ENCODE measurements at regions not wholly inside any gene's neighbourhood (a gene's known extent, or its start where the extent isn't known, plus 50 kb on each side); places are given as distances from the start of the nearest gene placed in this dataset.
"Not testable (repeated sequence)": the region's sequence is repeated elsewhere in the genome, so short reads cannot be mapped to it uniquely, and the experiment has no call there.

DNA sequence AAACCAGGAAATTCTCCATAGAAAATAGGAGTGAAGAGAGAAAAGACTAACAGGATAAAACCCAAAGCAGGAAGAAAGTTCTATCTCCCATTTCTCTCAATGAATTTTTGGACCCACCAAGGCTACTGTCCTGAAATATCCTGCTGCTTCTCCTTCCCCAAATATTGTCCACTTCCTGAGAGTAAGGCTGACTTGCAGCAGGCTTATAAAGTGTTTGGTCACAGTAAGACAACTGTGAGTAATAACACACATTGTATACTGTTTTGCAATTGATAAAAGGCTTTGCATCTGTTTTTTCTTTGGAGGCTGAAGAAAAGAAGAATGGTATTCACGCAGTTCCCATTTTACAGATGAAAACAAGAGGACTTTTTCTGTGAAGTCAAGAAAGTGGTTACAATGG is 52.8 kb downstream of the FOXD4L6 start:
- not testable (repeated sequence) for DNase-seq (ENCODE audit: low read depth, low spot score)

DNA sequence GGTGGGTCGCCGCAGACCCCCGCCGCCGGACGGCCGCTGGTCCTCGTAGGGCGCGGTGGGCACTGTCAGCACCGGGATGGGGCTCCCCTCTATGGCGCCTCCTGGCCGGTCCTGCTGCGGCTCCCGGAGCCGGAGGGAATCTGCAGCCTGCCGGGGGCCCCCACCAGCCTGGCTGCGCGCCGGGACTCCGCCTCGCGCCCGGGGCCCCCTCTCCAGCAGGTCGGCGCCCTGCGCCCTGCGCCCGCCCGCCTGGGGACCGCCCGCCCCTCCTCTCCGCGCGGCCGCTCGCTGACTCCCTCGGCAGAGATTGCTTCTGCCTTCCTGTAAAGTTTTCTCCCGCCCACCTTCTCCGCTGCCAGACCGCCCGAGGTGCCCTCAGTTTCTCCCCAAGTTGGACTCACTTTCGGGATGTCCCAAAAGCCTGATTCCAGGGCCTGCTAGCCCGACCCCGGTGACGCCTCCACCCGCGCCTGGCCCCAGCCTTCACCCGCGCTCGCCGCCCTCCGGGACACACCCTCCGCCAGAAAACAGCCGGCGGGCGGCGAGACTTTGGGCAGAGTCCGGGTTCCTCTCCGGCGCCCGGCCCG is 54.0 kb downstream of the FOXD4L6 start:
- DNase-seq (ENCODE audit: low read depth, low spot score) = not testable (repeated sequence)

DNA sequence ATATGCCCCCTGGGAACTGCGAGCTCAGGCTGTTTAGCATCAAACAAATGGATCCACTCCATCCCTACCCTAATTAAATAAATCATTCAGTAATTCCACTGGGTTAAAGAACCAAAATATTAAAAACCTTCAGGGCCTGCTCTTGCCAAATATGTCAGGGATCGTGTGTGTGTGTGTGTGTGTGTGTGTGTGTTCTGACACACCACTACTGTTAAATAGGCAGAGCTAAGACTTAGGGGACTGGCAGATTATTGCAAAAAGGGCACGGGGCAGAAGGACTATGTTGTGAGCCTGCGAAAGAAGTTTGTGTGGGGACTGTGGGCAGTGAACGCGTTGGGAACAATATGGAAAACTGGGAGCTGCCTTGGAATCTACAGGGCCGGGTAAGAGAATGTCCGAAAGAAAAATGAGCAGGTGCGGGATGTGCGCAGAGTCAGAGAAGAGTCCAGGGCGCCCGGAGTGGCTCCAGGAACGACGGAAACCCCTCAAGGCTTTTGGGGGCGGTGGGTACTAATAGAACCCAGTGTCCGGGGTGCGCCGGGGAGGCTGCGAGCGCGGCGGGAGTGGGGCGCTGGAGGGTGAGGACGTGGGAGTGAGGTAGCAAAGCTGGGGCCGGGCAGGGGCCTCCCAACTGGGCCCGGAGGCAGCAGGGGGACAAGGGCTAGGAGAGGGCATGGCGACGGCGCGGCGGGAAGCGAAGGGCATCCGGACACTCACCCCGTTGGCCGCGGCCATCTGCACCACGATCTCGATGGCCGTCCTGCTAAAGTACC is 54.8 kb downstream of the FOXD4L6 start:
- DNase-seq (ENCODE audit: low read depth, low spot score) = not testable (repeated sequence)

DNA sequence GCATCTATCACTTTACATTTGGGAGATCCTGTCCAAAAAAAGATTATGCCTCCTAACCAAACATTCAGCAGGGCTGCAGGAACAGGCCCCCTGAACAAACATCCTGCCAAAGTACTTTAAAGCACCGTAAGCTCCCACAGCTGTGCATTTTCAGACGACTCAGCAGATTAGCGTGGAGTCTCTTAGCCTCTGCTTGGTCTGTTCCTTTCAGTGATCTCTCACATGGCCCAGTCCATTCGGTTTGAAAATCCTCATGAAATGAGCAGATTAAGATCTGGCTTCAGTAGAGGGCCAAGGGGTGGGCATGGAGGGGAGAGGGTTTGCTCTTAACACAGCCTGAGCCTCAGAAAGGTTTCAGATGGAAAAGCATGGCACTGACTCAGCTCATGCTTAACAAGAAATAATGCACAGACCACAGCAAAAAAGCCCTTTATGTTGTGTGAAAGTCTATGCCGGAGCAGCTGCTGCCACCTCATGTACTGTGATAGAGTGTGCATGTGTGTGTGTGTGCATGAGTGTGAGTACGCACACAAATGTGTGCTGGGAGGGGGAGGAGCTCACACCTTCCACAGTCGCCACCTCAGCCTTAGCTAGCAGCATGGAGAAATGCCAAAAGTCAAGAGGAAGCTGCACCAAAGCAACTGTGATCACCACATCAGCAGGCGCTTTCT is 64.2 kb downstream of the FOXD4L6 start:
- not testable (repeated sequence) for DNase-seq (ENCODE audit: low read depth, low spot score)

DNA sequence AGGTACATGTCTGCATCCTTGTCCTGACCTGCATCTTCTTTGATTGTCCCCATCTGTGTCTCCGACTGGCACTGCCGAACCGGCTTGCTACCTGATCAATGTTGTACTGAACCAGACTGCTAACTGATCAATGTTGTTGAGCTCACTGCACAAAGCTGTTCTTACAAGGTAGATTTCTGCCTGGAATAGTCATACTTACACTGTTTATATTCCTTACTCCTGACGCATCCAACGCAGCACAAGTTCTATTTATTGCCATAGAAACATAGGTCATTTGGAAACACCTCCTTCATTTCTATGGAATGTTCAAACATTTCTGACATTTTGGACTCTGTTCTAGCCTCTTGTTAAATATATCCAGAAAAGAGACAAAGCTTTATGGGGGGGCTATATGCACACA is 65.2 kb downstream of the FOXD4L6 start:
- not testable (repeated sequence) for DNase-seq (ENCODE audit: low read depth, low spot score)

DNA sequence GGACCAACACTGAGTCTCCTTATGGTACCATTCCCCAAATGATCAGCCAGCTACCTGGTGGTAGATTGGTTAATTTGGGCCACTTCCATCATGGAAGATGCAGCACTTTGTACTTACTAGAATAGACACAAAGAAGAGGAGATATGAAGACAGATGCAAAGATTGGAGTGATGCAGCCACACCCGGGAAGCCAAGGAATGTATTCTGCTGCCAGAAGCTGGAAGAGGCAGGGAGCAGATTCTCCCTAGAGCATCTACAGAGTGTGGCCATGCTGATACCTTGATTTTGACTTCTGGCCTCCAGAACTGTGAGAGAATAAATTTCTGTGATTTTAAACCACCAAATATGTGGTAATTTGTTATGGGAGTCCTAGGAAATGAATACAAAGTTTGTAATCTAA is 68.9 kb downstream of the FOXD4L6 start:
- DNase-seq (ENCODE audit: low read depth, low spot score) = not testable (repeated sequence)

DNA sequence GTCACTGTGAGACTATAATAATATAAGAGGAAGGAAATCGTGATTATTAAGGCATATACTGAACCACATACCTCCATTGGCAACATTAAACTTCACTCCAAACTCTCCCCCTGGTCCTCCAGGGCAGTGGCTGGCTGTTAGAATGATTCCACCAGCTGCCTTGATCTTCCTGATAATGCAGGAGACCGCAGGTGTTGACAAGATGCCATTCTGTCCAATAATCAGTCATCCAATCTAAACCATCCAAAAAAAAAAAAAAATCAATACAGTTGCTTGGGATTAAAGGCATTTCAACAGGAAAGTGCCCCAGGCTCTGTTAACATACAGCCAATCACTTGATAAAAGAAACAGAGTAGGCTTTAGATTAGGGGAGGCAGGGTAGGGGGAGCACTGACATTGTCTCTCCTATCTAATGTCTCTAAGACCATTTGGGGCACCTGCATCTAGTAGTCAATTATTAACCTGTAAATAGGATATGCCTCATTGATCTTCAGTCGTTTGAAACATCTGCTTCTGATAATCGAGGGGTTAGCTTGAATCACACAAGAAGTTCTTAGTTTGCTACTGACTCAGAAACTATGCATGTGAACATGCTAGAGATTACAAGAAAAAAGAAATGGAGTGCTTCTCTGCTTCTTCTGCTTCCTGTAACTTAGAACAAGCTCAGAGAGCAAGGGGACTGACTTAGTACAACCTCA is 74.7 kb downstream of the FOXD4L6 start:
- DNase-seq (ENCODE audit: low read depth, low spot score) = not testable (repeated sequence)

DNA sequence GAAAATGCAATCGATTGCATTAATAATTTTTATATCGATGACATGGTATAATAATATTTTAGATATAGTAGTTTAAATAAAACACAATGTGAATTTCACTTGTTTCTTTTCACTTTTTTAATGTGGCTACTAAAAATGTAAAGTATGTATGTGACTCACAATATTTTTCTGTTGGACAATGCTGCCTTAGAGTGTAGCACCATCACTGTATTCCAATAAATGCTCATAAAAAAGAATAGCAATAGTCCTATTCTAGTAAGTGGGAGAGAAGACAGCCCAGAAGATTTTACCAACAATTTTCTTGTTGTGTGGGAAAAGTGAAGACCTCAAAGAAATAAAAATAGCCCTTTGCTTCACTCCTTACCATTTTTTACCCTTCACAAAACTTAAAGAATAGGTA is 79.8 kb downstream of the FOXD4L6 start:
- not testable (repeated sequence) for DNase-seq (ENCODE audit: low read depth, low spot score)

DNA sequence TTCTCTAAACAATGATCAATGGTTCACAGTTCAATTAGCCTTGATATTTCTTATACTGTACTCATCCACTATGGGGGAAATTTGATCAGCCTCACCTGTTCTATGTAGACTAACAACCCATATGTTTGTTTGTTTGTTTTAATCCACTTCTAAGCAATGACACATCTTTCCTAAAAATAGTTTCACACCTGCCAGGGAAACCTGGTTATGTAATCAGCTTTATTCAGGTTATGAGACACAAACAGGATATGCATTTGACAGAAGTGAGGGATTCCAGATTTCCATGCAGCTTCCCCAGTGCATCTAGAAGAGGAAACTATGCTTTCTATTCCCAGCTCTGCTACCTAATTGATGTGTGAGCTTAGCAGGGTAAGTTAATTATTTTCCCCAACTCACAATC is 80.7 kb downstream of the FOXD4L6 start:
- not testable (repeated sequence) for DNase-seq (ENCODE audit: low read depth, low spot score)

DNA sequence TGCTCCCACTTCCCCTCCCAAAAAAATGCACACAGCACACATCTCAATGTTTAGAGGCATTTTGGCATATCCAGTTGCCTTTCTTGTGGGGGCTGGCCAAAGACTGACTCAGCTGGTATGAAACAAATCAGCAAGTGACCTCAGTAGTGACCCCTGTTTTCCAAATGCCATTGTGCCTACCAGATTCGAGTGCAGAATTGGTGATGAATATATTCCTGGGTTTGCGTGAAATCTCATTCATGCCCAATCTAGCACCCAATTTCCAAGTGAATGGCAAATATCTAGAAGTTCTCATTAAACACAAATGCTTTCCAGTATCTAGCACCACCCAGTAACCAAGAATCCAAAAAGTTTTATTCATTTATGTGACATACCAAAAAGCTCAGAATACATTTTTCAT is 83.6 kb downstream of the FOXD4L6 start:
- DNase-seq (ENCODE audit: low read depth, low spot score) = not testable (repeated sequence)

DNA sequence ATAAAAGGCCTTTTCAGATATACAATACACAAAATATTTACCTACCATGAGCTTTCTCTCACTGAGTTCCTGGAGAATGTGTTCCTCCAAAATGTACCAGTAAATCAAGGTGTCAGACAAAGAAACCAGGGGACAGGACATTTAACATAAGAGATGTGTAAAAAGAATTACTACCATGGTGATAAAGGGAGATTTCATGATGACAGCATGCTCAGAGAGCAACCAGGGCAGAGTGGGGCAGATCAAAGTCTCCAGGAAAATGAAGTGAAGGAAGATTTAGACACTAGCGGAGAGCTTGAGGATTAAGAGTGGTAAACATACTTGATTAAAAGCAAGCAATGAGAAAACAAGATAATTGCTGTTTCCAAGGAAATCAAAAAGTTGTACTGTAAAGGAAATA is 85.0 kb downstream of the FOXD4L6 start:
- not testable (repeated sequence) for DNase-seq (ENCODE audit: low read depth, low spot score)

DNA sequence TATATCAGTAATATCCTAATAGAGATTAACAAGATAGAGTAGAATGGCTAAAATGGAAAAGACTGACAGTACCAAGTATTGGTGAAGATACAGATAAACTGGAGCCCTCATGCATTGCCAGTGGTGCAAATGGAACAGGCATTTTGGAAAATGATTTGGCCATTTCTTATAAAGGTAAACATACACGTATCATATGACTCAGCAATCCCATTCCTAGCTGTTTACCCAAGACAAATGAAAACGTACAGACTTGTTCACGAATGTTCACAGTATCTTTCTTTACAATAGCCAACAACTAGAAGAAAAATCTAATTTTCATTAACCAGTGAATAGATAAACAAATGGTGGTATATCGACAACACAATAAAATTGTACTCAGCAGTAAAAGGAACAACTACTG is 86.4 kb downstream of the FOXD4L6 start:
- not testable (repeated sequence) for DNase-seq (ENCODE audit: low read depth, low spot score)

DNA sequence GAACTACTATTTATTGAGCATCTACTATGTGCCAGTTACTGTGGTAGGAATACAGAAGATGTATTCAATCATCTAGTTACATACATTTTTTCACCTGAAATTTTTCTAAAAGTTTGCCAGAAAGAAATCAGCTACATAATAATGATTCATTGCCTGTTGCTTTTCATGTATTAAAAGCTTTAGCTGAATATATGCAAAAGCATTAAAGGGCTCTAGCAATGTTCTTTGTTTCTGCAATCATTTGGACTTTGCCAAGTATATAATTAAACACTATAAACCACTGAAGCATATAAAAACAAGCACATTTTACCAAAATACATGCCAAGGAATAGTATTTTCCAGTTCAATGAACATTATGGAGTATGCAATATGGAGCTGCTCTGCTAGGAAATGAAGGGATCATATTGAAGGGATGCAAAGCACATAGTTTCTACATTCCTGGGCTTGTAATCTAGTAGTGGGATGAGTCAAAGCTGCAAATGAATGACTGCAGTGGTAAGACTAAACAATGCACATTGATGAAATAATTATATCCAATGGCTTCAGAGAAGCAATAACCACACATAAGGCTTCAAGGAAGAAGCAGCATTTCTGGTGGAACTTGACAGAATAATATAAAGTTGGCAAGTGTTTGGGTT is 87.7 kb downstream of the FOXD4L6 start:
- not testable (repeated sequence) for DNase-seq (ENCODE audit: low read depth, low spot score)

DNA sequence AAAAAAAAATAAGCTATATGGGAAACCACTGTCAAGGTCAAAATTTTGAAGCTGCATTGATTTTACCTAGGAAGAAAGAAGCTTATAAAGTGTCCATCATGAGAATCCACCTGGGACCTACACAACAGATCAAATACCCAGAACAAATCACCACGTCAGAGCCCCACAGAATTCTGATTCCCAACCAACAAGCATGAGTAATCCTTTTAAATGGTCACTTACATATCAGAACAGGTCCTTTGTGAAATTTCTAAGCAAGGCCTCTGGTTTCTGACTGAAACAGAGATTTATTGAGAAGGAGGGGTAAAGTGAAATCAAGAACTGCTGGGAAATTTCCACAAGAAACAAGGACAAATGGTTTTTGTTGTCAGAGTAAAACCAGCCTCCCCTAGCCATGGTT is 93.2 kb downstream of the FOXD4L6 start:
- DNase-seq (ENCODE audit: low read depth, low spot score) = not testable (repeated sequence)

DNA sequence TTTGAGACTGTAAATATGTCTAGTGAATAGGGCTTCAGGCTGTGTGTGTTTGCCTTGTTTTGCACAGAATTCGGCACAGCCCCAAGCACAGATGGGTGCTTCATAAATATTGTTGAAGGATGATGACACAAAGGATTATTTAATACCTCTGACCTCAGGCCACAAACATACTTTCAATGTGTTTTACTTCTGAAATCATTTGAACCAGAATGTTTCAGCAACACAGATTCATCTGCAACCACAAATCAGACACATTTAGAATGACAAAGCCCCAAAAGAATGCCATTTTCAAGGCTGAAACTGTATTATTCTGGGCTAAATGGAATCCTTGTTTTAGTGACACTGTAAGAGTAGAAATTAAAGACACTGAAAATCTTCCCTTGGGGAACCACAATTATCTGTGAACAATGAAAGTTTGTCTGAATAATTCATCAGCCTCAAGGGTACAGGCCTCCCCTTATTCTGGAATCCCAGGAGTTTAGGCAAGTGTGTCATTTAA is 93.7 kb downstream of the FOXD4L6 start:
- DNase-seq (ENCODE audit: low read depth, low spot score) = not testable (repeated sequence)

DNA sequence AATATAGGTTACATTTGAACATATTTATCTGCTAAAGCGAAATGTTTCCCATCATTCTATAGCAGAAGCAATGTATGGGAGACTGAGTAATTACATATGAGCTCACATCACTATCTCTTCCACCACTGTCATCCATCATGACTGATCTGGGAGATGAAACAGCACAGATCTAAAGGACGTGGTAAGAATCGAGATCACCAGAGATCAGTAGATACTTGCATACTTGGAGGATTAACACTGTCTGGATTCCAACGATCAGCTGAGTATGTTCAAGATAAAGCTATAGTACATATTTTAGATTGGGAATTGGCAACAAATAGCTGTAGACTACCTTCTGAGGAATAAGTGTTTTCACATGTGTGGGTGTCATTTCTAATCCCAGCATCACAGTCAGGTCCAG is 94.6 kb downstream of the FOXD4L6 start:
- not testable (repeated sequence) for DNase-seq (ENCODE audit: low read depth, low spot score)

DNA sequence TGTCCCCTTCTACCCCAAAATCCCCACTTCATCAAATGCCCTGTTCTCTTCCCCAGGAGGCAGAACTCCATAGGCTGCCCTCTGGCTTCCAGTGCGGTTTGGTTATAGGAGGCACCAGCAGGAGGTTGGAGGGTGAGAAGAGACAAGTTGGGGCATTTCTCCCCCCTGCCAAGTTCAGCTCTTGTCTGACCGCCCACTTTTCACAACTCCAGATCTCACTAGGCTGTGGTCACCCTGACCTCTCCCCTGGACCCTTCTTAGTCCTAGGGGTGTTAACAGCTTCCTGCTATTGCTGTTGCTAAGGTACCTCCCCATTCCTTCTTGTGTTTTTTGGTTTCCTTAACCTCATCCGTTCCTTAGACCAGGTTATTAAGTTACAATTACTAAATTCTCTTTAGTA is 95.1 kb downstream of the FOXD4L6 start:
- DNase-seq (ENCODE audit: low read depth, low spot score) = not testable (repeated sequence)

DNA sequence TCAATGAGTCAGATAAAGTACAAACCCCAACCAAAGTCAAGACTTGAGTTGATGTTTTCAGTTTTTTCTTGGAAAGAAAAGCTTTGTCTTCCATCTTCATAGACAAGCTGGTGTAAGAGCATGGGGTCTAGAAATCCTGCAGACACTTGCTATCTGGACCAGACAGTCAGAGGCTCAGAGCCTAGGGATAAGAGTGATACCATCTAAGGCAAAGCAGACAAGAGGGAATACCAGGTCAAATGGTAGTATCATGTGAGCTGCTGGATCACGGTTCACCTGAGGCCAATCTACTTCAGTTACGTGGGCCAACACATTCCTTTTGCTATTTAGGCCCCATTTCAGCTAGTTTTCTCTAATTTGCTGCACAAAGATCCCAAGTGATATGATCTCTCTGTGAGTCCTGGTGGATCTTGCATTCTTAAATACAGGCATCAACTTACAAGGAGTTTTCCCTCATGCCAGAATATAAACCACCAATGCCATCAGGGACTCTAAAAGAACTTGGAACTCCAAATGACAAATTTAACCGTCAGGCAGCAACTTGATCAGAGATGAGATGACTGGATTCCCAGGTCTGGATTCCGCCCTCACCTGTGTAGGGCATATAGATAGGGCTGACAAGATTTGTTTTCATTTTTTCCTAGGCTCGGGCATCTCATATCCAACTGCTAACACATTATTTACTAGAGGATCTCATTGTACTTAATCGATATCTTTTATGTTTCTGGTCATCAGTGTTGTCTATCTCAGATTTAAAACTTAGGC is 101.4 kb downstream of the FOXD4L6 start:
- DNase-seq (ENCODE audit: low read depth, low spot score) = not testable (repeated sequence)

DNA sequence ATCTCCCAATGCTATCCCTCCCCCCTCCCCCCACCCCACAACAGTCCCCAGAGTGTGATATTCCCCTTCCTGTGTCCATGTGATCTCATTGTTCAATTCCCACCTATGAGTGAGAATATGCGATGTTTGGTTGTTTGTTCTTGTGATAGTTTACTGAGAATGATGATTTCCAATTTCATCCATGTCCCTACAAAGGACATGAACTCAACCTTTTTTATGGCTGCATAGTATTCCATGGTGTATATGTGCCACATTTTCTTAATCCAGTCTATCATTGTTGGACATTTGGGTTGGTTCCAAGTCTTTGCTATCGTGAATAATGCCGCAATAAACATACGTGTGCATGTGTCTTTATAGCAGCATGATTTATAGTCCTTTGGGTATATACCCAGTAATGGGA is 106.1 kb downstream of the FOXD4L6 start:
- DNase-seq (ENCODE audit: low read depth, low spot score) = not testable (repeated sequence)

DNA sequence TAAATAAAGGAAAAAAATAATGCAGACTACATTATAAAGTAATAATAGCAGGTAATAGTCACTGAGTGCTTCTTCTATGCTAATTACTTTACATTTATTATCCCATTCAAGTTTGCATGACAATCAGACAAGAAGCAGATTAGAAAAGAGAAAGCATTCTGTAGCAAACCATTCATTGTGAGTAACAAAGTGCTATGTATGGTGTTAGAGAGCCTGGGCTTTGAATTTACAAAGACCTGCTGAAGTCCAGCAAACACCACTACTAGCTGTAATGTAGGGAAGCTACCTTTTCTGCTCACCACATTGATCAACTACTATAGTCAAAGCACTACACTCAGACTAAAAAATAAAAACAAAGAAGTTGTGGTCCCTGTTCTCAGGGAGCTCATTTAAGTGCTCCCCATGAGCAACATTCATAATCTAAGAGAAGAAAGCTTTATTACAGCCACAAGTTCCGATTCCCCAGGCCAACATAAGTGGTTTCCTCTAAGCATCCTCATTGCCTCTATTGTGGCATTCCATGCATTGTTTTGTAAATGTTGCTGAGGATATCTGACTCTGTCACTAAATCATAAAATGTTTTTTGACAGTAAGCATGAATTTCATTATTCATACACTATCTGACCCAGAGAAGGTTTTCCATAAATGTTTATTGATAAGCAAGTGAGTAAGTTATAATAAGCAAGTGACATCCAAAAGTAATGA is 108.5 kb downstream of the FOXD4L6 start:
- DNase-seq (ENCODE audit: low read depth, low spot score) = not testable (repeated sequence)

Measured in activated naive CD8-positive, alpha-beta T cell treated with anti-CD3 and anti-CD28 coated beads, Interleukin-2, amount 50 U/mL, for 16 hours (primary cell).